ENCODE measurements at regions not wholly inside any gene's neighbourhood (a gene's known extent, or its start where the extent isn't known, plus 50 kb on each side); places are given as distances from the start of the nearest gene placed in this dataset.
"Not testable (repeated sequence)": the region's sequence is repeated elsewhere in the genome, so short reads cannot be mapped to it uniquely, and the experiment has no call there.

GRCh38 chr6:109875973-109876372, 102.1 kb upstream of the GPR6 start:
- intact Hi-C loops (cut with micrococcal nuclease): no loop called here
- Mint-ChIP-seq H3K36me3 (ENCODE audit: low read depth) (no peaks in the 10 kb centered on the region), H3K9me3 (no peaks in the 10 kb centered on the region), H3K4me1 (ENCODE audit: low read depth) (no peaks in the 10 kb centered on the region), H3K27me3 (peaks cover 10% of the 10 kb centered on the region), H3K27ac (no peak overlapping the region), H3K4me3 (no peak overlapping the region)
- TF ChIP-seq CTCF (IDR thresholded peaks at IDR 0.05): no peak
- DNase-seq (no peak), ATAC-seq (no peak)
- CTCF ChIA-PET: no interaction called here
- POLR2A ChIA-PET: no interaction called here

GRCh38 chr6:109877028-109878004, 100.8 kb upstream of the GPR6 start:
- peaks cover 9% of the 10 kb centered on the region for H3K27me3 Mint-ChIP-seq
- POLR2A ChIA-PET: no interaction called here

GRCh38 chr6:109878005-109878690, 100.0 kb upstream of the GPR6 start:
- H3K4me3 Mint-ChIP-seq; ATAC-seq; POLR2A ChIA-PET; H3K27ac Mint-ChIP-seq; CTCF ChIA-PET; H3K9me3 Mint-ChIP-seq; intact Hi-C loops (cut with micrococcal nuclease); H3K4me1 Mint-ChIP-seq (ENCODE audit: low read depth); DNase-seq; H3K27me3 Mint-ChIP-seq; H3K36me3 Mint-ChIP-seq (ENCODE audit: low read depth): not testable (repeated sequence)

More at GRCh38 chr6:109877028-109878004, 100.8 kb upstream of the GPR6 start:
- H3K4me3 Mint-ChIP-seq: no peak overlapping the region
- CTCF ChIA-PET: no interaction called here
- H3K4me1 Mint-ChIP-seq (ENCODE audit: low read depth): no peaks in the 10 kb centered on the region
- no peak overlapping the region for H3K27ac Mint-ChIP-seq
- no peaks in the 10 kb centered on the region for H3K9me3 Mint-ChIP-seq
- intact Hi-C loops (cut with micrococcal nuclease): no loop called here
- DNase-seq (no peak), ATAC-seq (no peak)
- TF ChIP-seq CTCF (IDR thresholded peaks at IDR 0.05): no peak
- H3K36me3 Mint-ChIP-seq (ENCODE audit: low read depth): no peaks in the 10 kb centered on the region

- H3K27ac Mint-ChIP-seq; intact Hi-C loops (cut with micrococcal nuclease); H3K4me1 Mint-ChIP-seq (ENCODE audit: low read depth); DNase-seq; H3K4me3 Mint-ChIP-seq; H3K36me3 Mint-ChIP-seq (ENCODE audit: low read depth); CTCF ChIA-PET; H3K9me3 Mint-ChIP-seq; POLR2A ChIA-PET; ATAC-seq; H3K27me3 Mint-ChIP-seq: not testable (repeated sequence)
Measured at GRCh38 chr6:109879081-109879480, 99.0 kb upstream of the GPR6 start.

- Mint-ChIP-seq H3K9me3 (no peaks in the 10 kb centered on the region), H3K36me3 (ENCODE audit: low read depth) (no peaks in the 10 kb centered on the region), H3K27ac (no peak overlapping the region), H3K4me1 (ENCODE audit: low read depth) (no peaks in the 10 kb centered on the region), H3K27me3 (peaks cover 5% of the 10 kb centered on the region), H3K4me3 (no peak overlapping the region)
- TF ChIP-seq CTCF (IDR thresholded peaks at IDR 0.05): no peak
- POLR2A ChIA-PET: no interaction called here
- DNase-seq: no peak
- CTCF ChIA-PET: interaction anchor here (1.1 kb wide), 1 partner anchor 64 kb away, joined by 3 read pairs; no protein-coding TSS in a partner anchor
- intact Hi-C loops (cut with micrococcal nuclease): no loop called here
- ATAC-seq: no peak
Measured at GRCh38 chr6:109879521-109879920, 98.6 kb upstream of the GPR6 start.

GRCh38 chr6:109881069-109881468, 97.0 kb upstream of the GPR6 start:
- ATAC-seq; POLR2A ChIA-PET; DNase-seq; H3K4me1 Mint-ChIP-seq (ENCODE audit: low read depth); H3K27ac Mint-ChIP-seq; CTCF ChIA-PET; intact Hi-C loops (cut with micrococcal nuclease); H3K36me3 Mint-ChIP-seq (ENCODE audit: low read depth); H3K9me3 Mint-ChIP-seq; H3K4me3 Mint-ChIP-seq; H3K27me3 Mint-ChIP-seq: not testable (repeated sequence)

GRCh38 chr6:109881953-109882490, 96.1 kb upstream of the GPR6 start:
- H3K9me3 Mint-ChIP-seq; H3K27me3 Mint-ChIP-seq; POLR2A ChIA-PET; intact Hi-C loops (cut with micrococcal nuclease); CTCF ChIA-PET; H3K4me3 Mint-ChIP-seq; H3K36me3 Mint-ChIP-seq (ENCODE audit: low read depth); ATAC-seq; DNase-seq; H3K4me1 Mint-ChIP-seq (ENCODE audit: low read depth): not testable (repeated sequence)
- peak overlapping the region; percentile 26 for H3K27ac Mint-ChIP-seq

All from activated CD8-positive, alpha-beta T cell treated with anti-CD3 and anti-CD28 coated beads for 36 hours (primary cell).